ENCODE measurements at regions not wholly inside any gene's neighbourhood (a gene's known extent, or its start where the extent isn't known, plus 50 kb on each side); places are given as distances from the start of the nearest gene placed in this dataset.

- ATAC-seq, result no peak
- H3K9me3 ChIP-seq, result no peaks in the 10 kb centered on the region
- 35 to 42% methylated on average over 3 of the region's 3 CpGs for WGBS, 2 donors
- H3K27ac ChIP-seq, result no peak overlapping the region
- H3K27me3 ChIP-seq, result no peaks in the 10 kb centered on the region
- TF ChIP-seq, protein P1, sequence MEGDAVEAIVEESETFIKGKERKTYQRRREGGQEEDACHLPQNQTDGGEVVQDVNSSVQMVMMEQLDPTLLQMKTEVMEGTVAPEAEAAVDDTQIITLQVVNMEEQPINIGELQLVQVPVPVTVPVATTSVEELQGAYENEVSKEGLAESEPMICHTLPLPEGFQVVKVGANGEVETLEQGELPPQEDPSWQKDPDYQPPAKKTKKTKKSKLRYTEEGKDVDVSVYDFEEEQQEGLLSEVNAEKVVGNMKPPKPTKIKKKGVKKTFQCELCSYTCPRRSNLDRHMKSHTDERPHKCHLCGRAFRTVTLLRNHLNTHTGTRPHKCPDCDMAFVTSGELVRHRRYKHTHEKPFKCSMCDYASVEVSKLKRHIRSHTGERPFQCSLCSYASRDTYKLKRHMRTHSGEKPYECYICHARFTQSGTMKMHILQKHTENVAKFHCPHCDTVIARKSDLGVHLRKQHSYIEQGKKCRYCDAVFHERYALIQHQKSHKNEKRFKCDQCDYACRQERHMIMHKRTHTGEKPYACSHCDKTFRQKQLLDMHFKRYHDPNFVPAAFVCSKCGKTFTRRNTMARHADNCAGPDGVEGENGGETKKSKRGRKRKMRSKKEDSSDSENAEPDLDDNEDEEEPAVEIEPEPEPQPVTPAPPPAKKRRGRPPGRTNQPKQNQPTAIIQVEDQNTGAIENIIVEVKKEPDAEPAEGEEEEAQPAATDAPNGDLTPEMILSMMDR (IDR thresholded peaks at IDR 0.05), result no peak
- TF ChIP-seq POLR2A (IDR thresholded peaks at IDR 0.05), result no peak
- H3K4me3 ChIP-seq, result no peak overlapping the region
- DNase-seq, result no peak
- intact Hi-C loops (cut with DNase I), result no loop called here
- no peaks in the 10 kb centered on the region for H3K36me3 ChIP-seq (replicated peaks in 1 of 2; ENCODE audit: insufficient read depth in 1 of 2, low read depth in 2 of 2)
- no peaks in the 10 kb centered on the region for H3K4me1 ChIP-seq
Measured at GRCh38 chr6:155678361-155678760, 222.7 kb upstream of the NOX3 start.

GRCh38 chr6:155676346-155676745 is 220.7 kb upstream of the NOX3 start:
- H3K9me3 ChIP-seq, result no peaks in the 10 kb centered on the region
- ATAC-seq, result no peak
- intact Hi-C loops (cut with DNase I), result no loop called here
- 55 to 62% methylated on average over 2 of the region's 2 CpGs for WGBS, 2 donors
- no peaks in the 10 kb centered on the region for H3K27me3 ChIP-seq
- no peak for DNase-seq
- H3K4me1 ChIP-seq, result no peaks in the 10 kb centered on the region
- TF ChIP-seq, protein P1 (IDR thresholded peaks at IDR 0.05), result no peak
- no peak for TF ChIP-seq POLR2A (IDR thresholded peaks at IDR 0.05)
- H3K27ac ChIP-seq, result no peak overlapping the region
- no peaks in the 10 kb centered on the region for H3K36me3 ChIP-seq (replicated peaks in 1 of 2; ENCODE audit: insufficient read depth in 1 of 2, low read depth in 2 of 2)
- H3K4me3 ChIP-seq, result no peak overlapping the region

GRCh38 chr6:155670655-155671054 is 215.0 kb upstream of the NOX3 start:
- WGBS, 2 donors, result 61 to 69% methylated on average over 2 of the region's 2 CpGs
- H3K27ac ChIP-seq, result no peak overlapping the region
- intact Hi-C loops (cut with DNase I), result no loop called here
- no peaks in the 10 kb centered on the region for H3K27me3 ChIP-seq
- H3K4me1 ChIP-seq, result no peaks in the 10 kb centered on the region
- H3K36me3 ChIP-seq (replicated peaks in 1 of 2; ENCODE audit: insufficient read depth in 1 of 2, low read depth in 2 of 2), result no peaks in the 10 kb centered on the region
- H3K4me3 ChIP-seq, result no peak overlapping the region
- H3K9me3 ChIP-seq, result no peaks in the 10 kb centered on the region
- ATAC-seq (no peak), DNase-seq (no peak)
- TF ChIP-seq, protein P1 (IDR thresholded peaks at IDR 0.05), result no peak

DNA sequence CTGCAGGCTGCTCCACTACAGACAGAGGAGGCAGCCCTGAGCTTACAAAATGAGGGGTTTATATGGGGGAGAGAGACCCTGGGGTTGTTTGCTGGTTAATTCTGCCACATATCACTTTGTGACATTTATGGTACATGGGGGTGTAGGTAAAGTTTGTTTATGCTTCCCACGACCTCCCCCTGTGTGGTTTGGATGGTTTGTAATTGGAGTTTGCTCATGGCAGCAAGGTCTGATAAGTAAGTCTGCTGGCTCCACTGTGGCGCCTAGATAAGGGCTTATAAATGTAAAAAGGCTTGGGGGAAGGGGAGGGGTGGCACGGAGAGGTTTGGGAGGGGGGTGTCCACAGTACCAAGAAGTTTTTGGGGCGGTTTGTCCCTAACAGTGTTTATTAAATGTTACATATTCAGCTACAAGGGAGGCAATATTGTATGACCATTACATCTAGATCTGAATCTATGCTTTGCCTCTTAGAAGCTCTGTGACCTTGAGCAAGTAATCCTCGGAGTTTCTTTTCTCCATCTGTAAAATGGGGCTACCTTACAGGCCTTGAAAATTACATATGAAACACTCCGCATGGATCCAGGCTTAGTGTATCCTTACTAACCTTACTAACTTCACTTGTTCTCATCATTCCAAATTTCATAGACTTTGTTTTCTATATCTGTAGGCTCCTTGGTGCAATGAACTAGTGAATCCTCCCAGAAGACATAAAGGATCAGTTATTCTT is 204.8 kb upstream of the NOX3 start:
- H3K9me3 ChIP-seq, result no peaks in the 10 kb centered on the region
- TF ChIP-seq, protein P1 (IDR thresholded peaks at IDR 0.05), result no peak
- TF ChIP-seq POLR2A (IDR thresholded peaks at IDR 0.05), result no peak
- no peaks in the 10 kb centered on the region for H3K27me3 ChIP-seq
- H3K4me1 ChIP-seq, result no peaks in the 10 kb centered on the region
- H3K36me3 ChIP-seq (replicated peaks in 1 of 2; ENCODE audit: insufficient read depth in 1 of 2, low read depth in 2 of 2), result no peaks in the 10 kb centered on the region
- H3K4me3 ChIP-seq, result no peak overlapping the region
- ATAC-seq, result no peak
- no peak for DNase-seq
- intact Hi-C loops (cut with DNase I), result no loop called here
- 38 to 44% methylated on average over 6 of the region's 6 CpGs for WGBS, 2 donors
- H3K27ac ChIP-seq, result no peak overlapping the region

GRCh38 chr6:155656024-155656423 is 200.4 kb upstream of the NOX3 start:
- Histone ChIP-seq H3K9me3 (no peaks in the 10 kb centered on the region), H3K4me1 (no peaks in the 10 kb centered on the region), H3K27ac (no peak overlapping the region), H3K36me3 (replicated peaks in 1 of 2; ENCODE audit: insufficient read depth in 1 of 2, low read depth in 2 of 2) (no peaks in the 10 kb centered on the region), H3K4me3 (no peak overlapping the region), H3K27me3 (no peaks in the 10 kb centered on the region)
- TF ChIP-seq, protein P1 (IDR thresholded peaks at IDR 0.05), result no peak
- no peak for TF ChIP-seq POLR2A (IDR thresholded peaks at IDR 0.05)
- ATAC-seq (no peak), DNase-seq (no peak)
- intact Hi-C loops (cut with DNase I), result no loop called here
- 65 to 68% methylated on average over 3 of the region's 3 CpGs for WGBS, 2 donors

Measured in body of pancreas (tissue), 4 donors.